Left colon (tissue), 2 donors: ENCODE measurements at regions not wholly inside any gene's neighbourhood (a gene's known extent, or its start where the extent isn't known, plus 50 kb on each side); places are given as distances from the start of the nearest gene placed in this dataset.
A peak's percentile ranks its signal among the peaks of the same experiment; 100 is the strongest.
"Not testable (repeated sequence)": the region's sequence is repeated elsewhere in the genome, so short reads cannot be mapped to it uniquely, and the experiment has no call there.

ENCODE experiments used
- ATAC-seq: fragments of 200-7000 bp; cut with Tn5 transposase; one replicate; pipeline ENCODE4 v1.9.1; 2020; ENCODE audit warnings: mild to moderate bottlenecking, moderate library complexity
- DNase-seq, 2 donors: peaks; one replicate each; pipeline ENCODE4 v3.0.0-alpha.2; 2020
- intact Hi-C, 2 donors: fragments of 100-400 bp; cut with DNase I in 1 of 2; cut with micrococcal nuclease in 1 of 2; formaldehyde crosslinking; loops; one replicate each; pipeline versions ENCODE4 v1.11.2 to v1.14.0; 2022; cut with DNase I, micrococcal nuclease
- donor health status: DM: no; HTN: no; CAD: no.
- donor health status: DM: yes; HTN: yes; CAD: no.

DNA sequence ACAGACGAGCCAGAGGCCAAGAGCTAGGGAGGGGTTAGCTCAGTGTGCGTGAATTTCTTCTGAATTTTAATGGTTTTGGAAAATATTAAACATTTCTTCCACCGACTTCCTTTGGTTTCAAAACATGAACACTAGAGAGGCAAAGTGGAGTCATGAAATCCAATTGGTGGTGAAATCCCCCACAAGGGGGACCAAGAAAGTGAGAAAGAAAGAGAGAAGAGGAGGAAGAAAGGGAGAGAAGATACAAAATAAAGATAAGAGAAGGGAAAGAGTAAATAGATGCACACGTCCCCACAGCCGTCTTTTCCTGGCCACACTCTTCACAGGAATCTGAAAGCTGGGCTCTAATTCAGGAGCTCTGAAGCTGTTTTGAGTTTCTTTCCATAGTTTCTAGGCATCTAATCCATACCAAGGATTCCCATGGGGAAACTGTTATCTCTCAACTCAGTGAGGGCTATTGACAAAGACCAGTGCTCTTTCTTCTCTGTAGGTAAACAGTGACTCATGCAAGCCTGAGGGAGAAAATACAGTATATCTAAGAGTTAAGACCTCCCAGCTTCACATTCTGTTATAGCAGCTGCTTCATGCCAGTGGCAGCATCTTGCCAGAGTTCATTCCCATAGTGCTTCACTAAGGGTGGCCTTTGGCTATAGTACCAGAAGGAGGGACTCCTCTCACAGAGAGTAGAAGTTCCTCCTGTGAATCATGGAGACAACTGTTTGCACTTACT is 115.8 kb upstream of the LIFR start:
- ATAC-seq (no peak), DNase-seq (no peak)
- intact Hi-C loops = no loop called here

DNA sequence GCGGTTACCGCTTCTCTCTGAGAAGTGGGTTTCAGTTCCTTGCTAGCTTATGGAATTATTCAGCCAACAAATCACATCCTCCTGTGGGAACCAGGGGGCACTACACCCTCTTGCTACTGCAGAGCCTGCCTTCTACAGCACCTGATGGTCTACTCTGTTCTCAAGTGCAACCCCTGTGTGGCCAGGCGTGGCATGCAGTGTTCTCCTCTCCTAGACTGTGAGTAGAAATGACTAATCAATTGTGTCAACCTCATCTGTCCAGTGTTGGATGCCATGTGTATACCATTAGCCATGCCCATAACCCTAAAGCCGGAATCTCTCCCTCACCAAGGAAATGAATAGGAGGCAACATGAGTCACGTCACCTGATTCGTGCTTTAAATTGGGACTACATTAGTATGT is 117.2 kb upstream of the LIFR start:
- no peak for DNase-seq
- intact Hi-C loops = no loop called here

DNA sequence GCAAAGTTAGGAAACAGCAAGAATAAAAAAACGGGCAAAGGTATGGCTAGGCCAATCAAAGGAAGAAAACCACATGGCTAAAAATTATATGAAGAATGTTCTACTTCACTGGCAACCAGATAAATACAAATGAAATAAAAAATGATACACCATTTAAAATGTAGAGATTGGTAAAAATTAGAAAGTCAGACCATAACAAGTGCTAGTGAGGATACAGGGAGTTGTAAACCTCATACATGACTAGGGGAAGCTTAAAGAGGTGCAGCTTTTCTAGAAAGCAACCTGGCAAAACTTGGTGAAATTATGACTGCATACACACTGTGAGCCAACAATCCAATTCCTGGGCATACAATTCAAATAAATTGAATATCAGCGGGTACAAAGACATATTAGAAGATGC is 119.0 kb upstream of the LIFR start:
- DNase-seq (no peak), ATAC-seq (no peak)
- intact Hi-C loops = no loop called here

More for the DNA sequence above, 117.2 kb upstream of the LIFR start:
- ATAC-seq = no peak

DNA sequence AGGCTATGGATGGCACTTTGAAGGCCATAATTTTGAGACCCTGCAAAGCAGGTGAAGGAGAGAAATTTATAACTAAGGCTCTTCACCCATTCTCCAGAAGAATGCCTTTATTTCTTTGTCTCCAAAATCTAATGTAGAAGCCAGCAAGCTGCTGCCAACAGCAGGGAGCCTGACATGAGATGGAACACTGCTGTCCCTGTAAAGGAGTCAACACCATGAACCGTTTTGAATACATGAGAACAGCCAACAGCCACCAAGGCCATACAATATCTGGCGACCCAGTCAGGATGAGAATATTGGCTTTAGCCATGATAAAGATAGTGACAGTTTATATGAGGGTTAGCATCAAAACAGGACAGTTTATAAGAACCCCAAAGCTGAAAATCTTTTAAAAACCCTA is 121.2 kb upstream of the LIFR start:
- ATAC-seq = no peak
- intact Hi-C loops = no loop called here
- no peak for DNase-seq

DNA sequence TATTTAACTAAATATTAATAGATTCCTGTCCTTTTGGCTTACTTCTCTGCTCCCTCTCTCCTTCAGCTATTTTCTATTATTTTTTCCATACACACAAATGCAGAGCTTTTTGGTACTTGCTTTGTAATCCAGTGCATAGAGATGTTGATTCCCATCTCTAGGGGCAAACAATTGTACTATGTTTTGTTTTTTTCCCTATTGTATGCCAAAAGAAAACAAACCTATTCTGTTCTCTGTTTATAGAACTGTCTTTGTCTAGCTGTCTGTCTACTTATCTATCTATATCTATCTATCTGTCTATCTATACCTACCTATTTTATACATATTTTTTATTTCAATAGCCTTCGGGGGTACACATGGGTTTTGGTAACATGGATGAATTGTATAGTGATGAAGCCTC is 121.6 kb upstream of the LIFR start:
- intact Hi-C loops = no loop called here
- ATAC-seq (no peak), DNase-seq (no peak)

DNA sequence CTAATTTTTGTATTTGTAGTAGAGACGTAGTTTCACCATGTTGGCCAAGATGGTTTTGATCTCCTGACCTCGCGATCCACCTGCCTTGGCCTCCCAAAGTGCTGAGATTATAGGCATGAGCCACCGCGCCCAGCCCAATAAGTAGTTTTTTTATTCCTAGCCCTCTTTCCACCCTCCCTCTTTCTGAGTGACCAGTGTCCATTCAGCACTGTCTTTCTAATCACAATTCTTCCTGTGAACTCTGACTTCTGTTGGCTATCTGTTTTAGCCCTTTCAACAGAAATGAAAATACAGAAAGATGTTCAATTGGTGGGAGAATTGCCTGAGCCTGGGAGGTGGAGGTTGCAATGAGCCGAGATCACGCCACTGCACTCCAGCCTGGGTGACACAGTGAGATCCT is 122.3 kb upstream of the LIFR start:
- DNase-seq, intact Hi-C loops, ATAC-seq: not testable (repeated sequence)

DNA sequence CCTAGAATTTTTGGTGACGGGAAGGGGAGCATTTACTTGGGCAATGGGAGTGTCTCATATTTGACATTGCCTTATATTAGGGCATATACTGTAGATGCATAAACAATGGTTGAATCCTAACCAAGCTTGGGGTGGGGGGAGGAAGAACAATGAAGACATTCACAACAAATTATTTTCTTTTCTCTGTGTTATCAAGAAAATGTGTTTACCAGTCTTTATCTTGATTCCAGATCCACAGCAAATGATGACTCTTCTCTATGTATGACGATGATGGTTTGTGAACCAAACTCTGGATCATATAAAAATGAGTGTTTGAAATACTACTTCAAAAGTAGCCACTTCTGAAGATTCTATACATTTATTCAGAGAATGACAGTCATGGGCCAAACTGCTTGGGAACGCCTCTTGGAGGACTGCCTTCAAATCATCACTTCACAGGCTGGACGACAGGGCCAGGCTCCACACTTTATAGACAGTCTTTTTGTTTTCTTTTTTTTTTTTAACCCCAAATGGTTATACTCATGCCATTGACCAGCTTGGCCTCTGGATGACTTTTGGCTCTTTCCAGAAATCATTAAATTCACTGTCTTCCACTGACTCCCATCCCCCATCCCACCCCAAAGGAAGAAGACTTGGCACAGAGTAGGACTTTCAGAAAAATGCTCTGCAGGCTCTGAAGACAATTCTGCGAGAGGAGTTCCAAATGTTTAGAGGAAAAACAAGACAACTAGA is 123.8 kb upstream of the LIFR start:
- intact Hi-C loops = no loop called here
- DNase-seq (no peak), ATAC-seq (no peak)

DNA sequence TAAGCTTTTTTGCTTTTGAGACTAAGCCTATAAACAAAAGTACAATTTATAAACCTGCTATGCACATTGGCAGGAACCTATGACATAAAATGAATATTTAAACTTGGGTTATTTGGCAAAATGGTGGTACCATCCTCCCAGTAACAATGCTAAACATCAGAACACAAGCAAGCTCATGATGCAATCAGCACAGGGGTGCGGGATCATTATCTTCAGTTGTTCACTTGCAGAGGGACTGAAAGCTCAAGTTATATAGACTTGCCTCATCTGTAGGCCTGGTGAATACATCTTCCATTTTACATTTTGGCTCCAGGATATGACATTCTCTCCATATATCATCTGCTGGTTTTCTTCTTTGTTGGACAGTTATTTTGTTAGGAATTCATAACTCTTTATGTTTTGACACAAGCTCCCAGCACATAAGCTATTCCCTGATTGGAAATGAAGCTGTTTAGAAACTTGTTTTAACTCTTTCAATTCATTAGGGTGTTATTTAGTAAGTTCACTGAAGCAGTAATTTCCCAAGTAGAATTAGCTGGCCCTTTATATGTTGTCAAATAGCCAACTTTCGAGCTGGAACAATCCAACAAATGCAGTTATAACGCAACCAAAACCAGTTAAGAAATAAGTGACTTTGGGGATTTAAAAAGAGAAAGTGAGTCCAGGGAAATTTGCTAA is 124.7 kb upstream of the LIFR start:
- intact Hi-C loops = no loop called here
- ATAC-seq = no peak
- no peak for DNase-seq

DNA sequence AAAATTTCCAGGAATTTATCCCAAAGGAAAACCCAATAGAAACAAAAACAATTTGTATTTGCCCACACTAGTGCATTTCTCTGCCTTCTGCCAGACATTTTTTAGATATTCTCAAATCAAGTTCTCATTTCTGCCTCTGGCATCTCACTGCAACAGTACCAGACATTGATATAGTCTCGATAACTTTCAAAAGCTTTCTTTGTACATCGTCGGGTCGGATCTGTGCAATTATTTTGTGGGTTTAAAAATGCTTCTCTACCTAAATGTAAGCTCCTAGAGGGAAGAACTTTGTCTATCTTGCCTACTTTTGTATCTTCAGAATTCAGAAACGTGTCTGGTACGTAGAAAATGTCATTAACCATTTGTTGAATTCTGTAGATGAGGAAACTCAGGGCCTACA is 125.5 kb upstream of the LIFR start:
- no peak for DNase-seq
- ATAC-seq = no peak
- intact Hi-C loops = no loop called here

DNA sequence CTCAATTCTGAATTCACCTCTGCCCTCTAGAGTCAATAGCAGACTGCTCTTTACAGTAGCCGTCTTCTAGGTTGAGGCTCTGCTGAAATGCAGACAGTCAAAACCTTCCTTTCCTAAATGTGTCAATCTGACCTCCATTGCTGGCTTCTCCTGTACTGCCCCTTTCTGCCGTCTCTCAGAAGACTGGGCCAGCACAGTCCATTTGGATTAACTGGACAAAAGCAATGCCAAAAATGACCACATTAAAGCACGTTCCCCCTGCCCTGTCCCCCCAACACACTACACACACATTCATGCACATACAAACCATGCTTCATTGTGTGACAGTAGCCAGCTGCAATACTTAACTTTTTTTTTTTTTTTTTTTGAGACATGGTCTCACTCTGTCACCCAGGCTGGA is 130.2 kb upstream of the LIFR start:
- intact Hi-C loops = no loop called here
- no peak for DNase-seq
- no peak for ATAC-seq

DNA sequence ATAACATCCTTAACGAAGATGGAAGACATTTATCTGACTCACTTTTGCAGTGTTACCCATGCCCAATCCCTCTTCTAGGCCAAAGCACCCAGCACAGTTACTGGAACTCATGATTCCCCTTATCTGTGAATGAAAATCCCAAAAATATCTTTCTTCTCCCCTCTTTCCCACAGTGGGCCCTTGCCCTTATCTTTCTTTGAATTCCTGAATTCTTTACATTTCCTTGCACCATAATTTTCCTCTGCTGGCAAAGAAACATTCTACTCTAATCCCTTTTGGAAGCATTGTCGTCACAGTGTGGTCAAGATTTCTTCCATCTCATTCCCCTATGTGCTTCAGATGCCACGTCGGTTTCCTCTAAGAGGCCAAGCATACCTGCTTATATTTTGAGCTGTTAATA is 135.9 kb upstream of the LIFR start:
- intact Hi-C loops = no loop called here
- no peak for ATAC-seq
- no peak for DNase-seq

DNA sequence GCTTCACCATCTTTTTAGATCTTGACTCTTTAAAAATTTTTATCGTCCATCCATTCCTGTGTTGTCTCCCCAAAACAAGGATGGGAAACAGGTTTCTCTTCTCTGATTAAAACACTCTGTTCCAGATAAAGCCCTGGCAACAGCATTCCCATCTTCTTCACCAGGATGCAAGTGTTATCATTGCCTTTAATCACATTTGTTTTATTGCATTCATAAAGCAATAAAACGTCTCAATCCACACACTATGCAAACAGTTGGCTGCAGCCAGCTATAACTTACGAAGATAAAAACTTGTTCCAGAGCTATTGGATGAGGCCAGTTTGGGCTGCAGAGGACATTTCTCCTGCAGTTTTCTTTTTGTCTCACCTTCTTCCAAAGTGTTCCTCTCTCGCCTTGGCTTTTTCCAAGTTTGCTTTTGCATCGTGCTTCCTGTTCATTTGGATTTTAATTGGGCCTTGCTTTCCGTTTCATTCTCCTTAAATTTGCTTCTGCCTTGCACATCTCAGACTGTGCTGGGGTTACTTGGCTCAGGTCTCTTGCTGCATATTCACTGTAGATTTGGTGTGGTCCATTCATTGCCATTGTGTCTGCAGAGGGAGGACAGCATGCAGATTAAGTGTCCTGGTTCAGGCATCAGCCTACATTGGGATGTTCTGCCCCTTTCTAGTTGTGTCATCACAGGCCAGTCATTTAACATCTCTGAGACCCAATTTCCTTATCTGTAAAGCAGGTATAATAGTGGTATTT is 136.5 kb upstream of the LIFR start:
- intact Hi-C loops = no loop called here
- ATAC-seq = peak; percentile 100
- no peak for DNase-seq

DNA sequence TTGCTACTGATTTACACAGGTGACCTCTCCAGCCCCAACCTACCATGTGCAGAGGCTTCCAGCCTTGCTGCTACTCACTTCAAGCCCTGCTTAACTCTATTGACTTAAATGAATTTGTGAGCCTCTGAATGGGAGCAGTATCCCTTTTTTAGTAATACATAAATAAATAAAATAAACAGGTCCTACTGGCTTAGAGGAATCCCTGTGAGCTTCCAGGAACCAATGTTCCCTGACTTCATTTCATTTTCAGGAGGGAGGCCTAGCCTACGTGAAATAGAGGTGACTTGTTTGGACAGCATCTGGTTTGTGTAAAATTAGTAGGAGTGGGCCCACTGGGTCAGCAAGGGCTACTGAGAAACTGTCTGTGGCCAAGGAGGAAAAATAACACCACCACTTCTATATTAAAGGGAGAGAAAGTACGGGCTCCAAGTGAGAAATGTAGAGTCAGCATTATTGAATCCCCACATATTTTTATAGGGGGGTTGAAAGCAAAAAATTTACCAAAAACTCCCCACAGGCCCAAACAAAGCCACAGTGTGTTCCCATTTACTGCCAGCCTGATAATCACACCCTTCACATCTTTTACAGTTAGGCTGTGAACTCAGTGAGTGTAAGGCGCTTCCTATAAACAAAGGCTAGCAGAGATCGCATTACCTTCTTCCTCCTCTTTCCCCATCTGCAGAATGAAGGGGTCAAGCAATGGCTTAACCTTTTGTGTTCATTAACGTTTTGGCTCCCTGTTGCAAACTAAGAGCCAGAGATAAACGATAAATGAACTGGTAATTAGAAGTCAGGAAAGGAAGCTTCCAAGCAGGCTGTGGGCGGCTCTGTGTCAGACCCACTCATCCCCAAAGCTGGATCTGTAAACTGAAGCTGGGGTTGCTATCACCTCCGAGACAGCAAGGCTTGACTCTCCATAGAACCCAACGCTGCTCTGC is 138.8 kb upstream of the LIFR start:
- ATAC-seq (no peak), DNase-seq (no peak)

DNA sequence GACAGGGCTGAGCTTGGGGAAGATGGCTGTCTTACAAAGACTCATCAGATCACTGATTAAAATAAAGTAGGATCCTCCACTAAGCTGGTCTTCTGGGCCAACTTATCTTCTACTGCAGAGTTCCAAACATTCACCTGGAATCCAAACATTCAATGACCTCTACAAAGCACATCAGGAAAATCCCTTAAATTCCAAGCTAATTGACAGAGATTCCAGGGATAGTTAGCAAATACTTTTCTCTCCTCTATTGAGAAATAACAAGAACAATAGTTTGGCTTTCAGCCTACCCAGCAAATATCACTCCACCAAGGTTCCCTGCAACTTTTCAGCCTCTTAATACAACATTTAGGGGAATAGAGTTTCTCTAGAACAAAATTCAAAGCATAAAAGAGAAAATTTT is 140.6 kb upstream of the LIFR start:
- intact Hi-C loops = no loop called here
- ATAC-seq (no peak), DNase-seq (no peak)

More for the DNA sequence above, 138.8 kb upstream of the LIFR start:
- intact Hi-C loops = no loop called here

DNA sequence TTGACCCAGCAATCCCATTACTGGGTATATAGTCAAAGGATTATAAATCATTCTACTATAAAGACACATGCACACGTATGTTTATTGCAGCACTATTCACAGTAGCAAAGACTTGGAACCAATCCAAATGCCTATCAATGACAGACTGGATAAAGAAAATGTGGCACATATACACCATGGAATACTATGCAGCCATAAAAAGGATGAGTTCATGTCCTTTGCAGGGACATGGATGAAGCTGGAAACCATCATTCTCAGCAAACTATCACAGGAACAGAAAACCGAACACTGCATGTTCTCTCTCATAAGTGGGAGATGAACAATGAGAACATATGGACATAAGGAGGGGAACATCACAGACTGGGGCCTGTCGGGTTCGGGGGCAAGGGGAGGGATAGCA is 140.3 kb upstream of the OSMR start:
- ATAC-seq, DNase-seq, intact Hi-C loops: not testable (repeated sequence)

DNA sequence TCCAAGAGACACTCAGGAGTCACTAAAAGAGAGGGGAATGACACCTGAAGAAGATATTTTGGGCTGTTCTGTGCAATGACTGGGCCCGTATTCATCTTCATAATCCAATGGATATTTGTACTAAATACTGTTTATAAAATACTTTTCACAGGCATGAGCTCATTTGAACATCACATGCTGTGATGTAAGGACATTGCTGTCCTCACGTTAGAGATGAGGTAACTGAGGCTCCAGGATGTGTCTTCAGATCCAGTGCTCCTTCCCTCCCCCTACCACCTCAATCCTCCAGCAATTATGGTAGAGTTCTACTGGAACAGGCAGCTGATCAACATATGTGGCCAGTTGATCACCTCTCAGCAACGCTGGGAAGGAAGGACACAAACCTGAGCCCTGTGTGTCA is 139.4 kb upstream of the OSMR start:
- ATAC-seq (no peak), DNase-seq (no peak)
- intact Hi-C loops = no loop called here

DNA sequence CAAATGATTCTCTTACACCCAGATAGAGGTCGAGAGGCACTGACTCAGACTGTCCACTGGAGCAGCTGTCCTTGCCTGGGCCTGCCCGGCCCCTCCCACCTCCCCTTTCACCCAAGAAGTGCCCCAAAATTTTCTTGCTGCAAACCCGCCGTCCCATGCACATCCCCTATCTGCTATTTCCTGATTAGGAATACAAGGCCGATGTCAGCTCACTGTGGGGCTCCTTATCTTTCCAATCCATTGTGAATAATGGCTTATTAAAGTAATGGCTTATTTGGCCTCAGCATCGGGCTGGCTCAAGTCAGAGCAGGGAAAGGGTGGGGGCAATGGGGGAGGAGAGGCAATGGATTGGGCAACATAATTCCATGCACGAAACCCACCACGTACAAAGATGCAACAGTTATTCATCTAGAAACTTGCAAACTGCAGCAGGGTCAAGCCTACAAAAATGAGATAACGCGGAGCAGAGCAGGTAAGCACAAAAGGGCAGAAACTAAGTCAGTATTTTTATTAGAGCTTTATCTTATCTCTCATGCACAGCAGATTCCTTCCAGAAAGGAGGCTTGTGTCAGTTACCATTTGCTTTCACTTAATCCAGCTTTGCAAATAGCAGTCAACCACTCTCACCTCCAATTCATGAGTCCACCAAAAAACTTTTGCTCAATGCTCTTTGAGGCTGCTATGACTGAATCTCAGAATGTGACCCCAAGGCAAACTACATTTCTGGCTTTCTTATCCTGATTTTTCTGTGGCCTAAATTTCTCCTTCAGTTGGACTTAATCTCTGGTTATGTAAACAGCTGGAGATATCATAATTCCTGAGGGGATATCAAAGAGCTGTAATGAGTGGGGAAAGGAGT is 138.2 kb upstream of the OSMR start:
- DNase-seq (no peak), ATAC-seq (no peak)
- intact Hi-C loops = no loop called here
